ENCODE measurements at regions not wholly inside any gene's neighbourhood (a gene's known extent, or its start where the extent isn't known, plus 50 kb on each side); places are given as distances from the start of the nearest gene placed in this dataset.

- TF ChIP-seq CTCF (conservative IDR thresholded peaks at IDR 0.05 in 1 of 2, IDR thresholded peaks at IDR 0.05 in 1 of 2; ENCODE audit: extremely low read depth in 1 of 2, insufficient read depth in 1 of 2, low read depth in 1 of 2, low read length in 2 of 2) (no peak), EZH2 (IDR thresholded peaks at IDR 0.05; ENCODE audit: borderline replicate concordance, low read length) (no peak)
Measured at GRCh38 chr6:141167945-141168344, 964.8 kb upstream of the GJE1 start.

Data from mammary epithelial cell (primary cell).